Heart left ventricle (tissue), 13 donors: ENCODE measurements at regions not wholly inside any gene's neighbourhood (a gene's known extent, or its start where the extent isn't known, plus 50 kb on each side); places are given as distances from the start of the nearest gene placed in this dataset.

Source experiments
- CTCF ChIP-seq, 12 donors: fragments of 200-600 bp; sonication (generic) in 4 of 12; IDR thresholded peaks; one replicate each; pipeline versions ENCODE4 v1.5.0 to v1.8.0; 2018 to 2022; ENCODE audit warnings: antibody characterized with exemption in 12 of 12, mild to moderate bottlenecking in 5 of 12
- POLR2A ChIP-seq, 2 donors: fragments of 450-650 bp; IDR thresholded peaks; one replicate each; pipeline ENCODE4 v1.6.1; 2017; ENCODE audit warnings: antibody characterized with exemption in 2 of 2, mild to moderate bottlenecking in 2 of 2, moderate library complexity in 2 of 2
- donor health status: ischemic (EF 13 %, LVEDD 7.1; RV severe dilation, severe dysfunction).
- donor health status: DM: no; HTN: yes; CAD: no.
- donor health status: DM: no; HTN: no; CAD: no.
- donor health status: ischemic (EF 25% LVEDD 6.9; RV normal size, moderate dysfunction).
- donor health status: ischemic (EF 25% LVEDD 5.7; RV mildly dilated, moderate dysfunction).
- donor health status: ischemic (EF 35%, LVEDD 5.7; RV mildly dilated, moderate dysfunction).
- donor health status: nonischemic (EF 11% LVEDD 7.7; RV severe dilation, severe dysfunction).
- donor health status: DM: yes; HTN: yes; CAD: no.
- donor health status: PGD.
- donor health status: ischemic (EF 29% LVEDD 5.4; RV normal size, mild dysfunction).
- donor health status: nonischemic (EF 23%, LVEDD 6.1; RV moderate dilation, normal function).

GRCh38 chr16:76729525-76729924 lies 452.3 kb downstream of the CNTNAP4 start:
- TF ChIP-seq CTCF (IDR thresholded peaks at IDR 0.05) (no peak), POLR2A (IDR thresholded peaks at IDR 0.05) (no peak)
